NCI-H2196 treated with DMSO at 0.1 percent for 48 hours (cell line): ENCODE measurements at regions not wholly inside any gene's neighbourhood (a gene's known extent, or its start where the extent isn't known, plus 50 kb on each side); places are given as distances from the start of the nearest gene placed in this dataset.

ENCODE experiments used
- DNase-seq: peaks from one replicate; lab custom pipeline; 2025; ENCODE audit not compliant: unreplicated experiment; lab: John Stamatoyannopoulos, UW

DNA sequence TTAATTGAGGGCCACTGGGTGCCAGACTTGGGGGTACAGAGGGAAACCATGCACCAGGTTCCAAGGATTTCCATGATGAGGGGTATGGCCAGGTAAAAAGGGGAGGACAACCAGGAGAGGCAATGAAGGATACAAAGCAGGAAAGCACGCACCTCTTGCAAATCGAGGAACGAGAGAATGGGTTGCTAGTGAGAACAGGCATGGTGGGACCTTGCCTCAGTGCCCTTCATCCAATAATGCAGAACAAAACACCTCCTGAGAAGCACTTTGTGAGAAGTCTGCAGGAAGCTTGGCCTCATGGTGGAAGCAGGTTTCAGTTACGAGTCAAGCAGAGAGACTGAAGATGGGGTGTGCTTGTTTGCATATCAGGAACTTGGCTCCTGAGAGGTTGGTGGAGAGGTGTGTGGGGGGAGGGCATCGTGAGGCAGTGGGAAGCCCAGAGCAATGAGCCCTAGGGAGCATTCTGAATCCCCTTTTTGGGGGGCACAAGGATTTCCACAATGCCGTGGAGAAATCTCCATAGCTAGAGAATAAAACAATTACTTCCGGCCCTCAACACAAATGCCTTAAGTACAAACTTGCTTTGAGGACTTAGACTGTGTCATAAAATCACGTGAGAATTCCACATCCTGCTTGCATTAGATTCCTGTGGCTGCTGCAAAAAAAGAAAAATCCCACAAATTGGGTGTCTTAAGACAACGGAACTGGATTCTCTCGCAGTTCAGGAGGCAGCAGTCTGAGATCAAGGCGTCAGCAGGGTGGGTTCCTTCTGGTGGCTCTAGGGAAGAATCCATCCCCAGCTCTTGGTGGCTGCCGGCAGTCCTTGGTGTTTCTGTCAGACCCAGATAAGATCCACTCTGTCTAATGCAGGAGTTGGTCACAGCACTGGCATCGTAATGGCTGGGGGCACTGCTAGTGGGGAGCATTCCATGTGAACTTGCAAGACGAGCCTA, 54.9 kb upstream of the BACE2 start:
- DNase-seq: no peak

- no peak for DNase-seq
These were observed 52.1 kb upstream of the BACE2 start for GRCh38 chr21:41115851-41116250.
